T-helper 1 cell treated with Interleukin-12 subunit alpha and Interleukin-12 subunit beta and Interleukin-4 antibody, amounts not matched to agents 30 μg/mL and 1 μg/mL, for 36 hours (primary cell): ENCODE measurements at regions not wholly inside any gene's neighbourhood (a gene's known extent, or its start where the extent isn't known, plus 50 kb on each side); places are given as distances from the start of the nearest gene placed in this dataset.
"Not testable (repeated sequence)": the region's sequence is repeated elsewhere in the genome, so short reads cannot be mapped to it uniquely, and the experiment has no call there.

Experiments
- H3K27ac Mint-ChIP-seq: one replicate; pipeline ENCODE4 v1.8.0; 2021; ENCODE audit warnings: mild to moderate bottlenecking, mixed read lengths
- H3K27me3 Mint-ChIP-seq: one replicate; pipeline ENCODE4 v1.8.0; 2021; ENCODE audit warnings: low read depth, mixed read lengths
- H3K36me3 Mint-ChIP-seq: one replicate; pipeline ENCODE4 v1.8.0; 2021; ENCODE audit warnings: low read depth, mixed read lengths
- H3K4me1 Mint-ChIP-seq: one replicate; pipeline ENCODE4 v1.8.0; 2021; ENCODE audit warnings: low read depth, mixed read lengths
- H3K4me3 Mint-ChIP-seq: one replicate; pipeline ENCODE4 v1.8.0; 2021; ENCODE audit warnings: mild to moderate bottlenecking, moderate library complexity, mixed read lengths
- H3K9me3 Mint-ChIP-seq: one replicate; pipeline ENCODE4 v1.8.0; 2021; ENCODE audit warnings: mixed read lengths

- no peaks in the 10 kb centered on the region for H3K9me3 Mint-ChIP-seq
- H3K27ac Mint-ChIP-seq = no peak overlapping the region
- H3K4me3 Mint-ChIP-seq = no peak overlapping the region
- no peaks in the 10 kb centered on the region for H3K27me3 Mint-ChIP-seq
- H3K36me3 Mint-ChIP-seq = no peaks in the 10 kb centered on the region
- no peaks in the 10 kb centered on the region for H3K4me1 Mint-ChIP-seq
Observed at GRCh38 chr3:161577662-161578061, 81.1 kb downstream of the OTOL1 start.

GRCh38 chr3:161579395-161580126, 83.0 kb downstream of the OTOL1 start:
- no peaks in the 10 kb centered on the region for H3K4me1 Mint-ChIP-seq
- H3K36me3 Mint-ChIP-seq = no peaks in the 10 kb centered on the region
- H3K27me3 Mint-ChIP-seq = no peaks in the 10 kb centered on the region
- no peak overlapping the region for H3K4me3 Mint-ChIP-seq
- no peaks in the 10 kb centered on the region for H3K9me3 Mint-ChIP-seq
- no peak overlapping the region for H3K27ac Mint-ChIP-seq

GRCh38 chr3:161585922-161586321, 89.3 kb downstream of the OTOL1 start:
- Mint-ChIP-seq H3K4me3 (no peak overlapping the region), H3K4me1 (no peaks in the 10 kb centered on the region), H3K27ac (no peak overlapping the region)

GRCh38 chr3:161586556-161587235, 90.1 kb downstream of the OTOL1 start:
- Mint-ChIP-seq H3K4me1 (no peaks in the 10 kb centered on the region), H3K9me3 (peaks cover 4% of the 10 kb centered on the region), H3K4me3 (no peak overlapping the region), H3K27ac (no peak overlapping the region), H3K27me3 (no peaks in the 10 kb centered on the region), H3K36me3 (no peaks in the 10 kb centered on the region)

More at GRCh38 chr3:161585922-161586321, 89.3 kb downstream of the OTOL1 start:
- H3K27me3 Mint-ChIP-seq = no peaks in the 10 kb centered on the region
- H3K36me3 Mint-ChIP-seq = no peaks in the 10 kb centered on the region
- H3K9me3 Mint-ChIP-seq = no peaks in the 10 kb centered on the region

GRCh38 chr3:161598639-161599038, 102.0 kb downstream of the OTOL1 start:
- Mint-ChIP-seq H3K4me1 (no peaks in the 10 kb centered on the region), H3K9me3 (no peaks in the 10 kb centered on the region), H3K27ac (no peak overlapping the region), H3K4me3 (no peak overlapping the region), H3K27me3 (no peaks in the 10 kb centered on the region), H3K36me3 (no peaks in the 10 kb centered on the region)

- no peaks in the 10 kb centered on the region for H3K9me3 Mint-ChIP-seq
- no peaks in the 10 kb centered on the region for H3K27me3 Mint-ChIP-seq
- H3K4me3 Mint-ChIP-seq = no peak overlapping the region
- H3K36me3 Mint-ChIP-seq = no peaks in the 10 kb centered on the region
- no peak overlapping the region for H3K27ac Mint-ChIP-seq
- no peaks in the 10 kb centered on the region for H3K4me1 Mint-ChIP-seq
Observed at GRCh38 chr3:161599697-161600096, 103.1 kb downstream of the OTOL1 start.

- no peak overlapping the region for H3K27ac Mint-ChIP-seq
- no peaks in the 10 kb centered on the region for H3K4me1 Mint-ChIP-seq
- H3K9me3 Mint-ChIP-seq = no peaks in the 10 kb centered on the region
- no peaks in the 10 kb centered on the region for H3K27me3 Mint-ChIP-seq
- no peaks in the 10 kb centered on the region for H3K36me3 Mint-ChIP-seq
- H3K4me3 Mint-ChIP-seq = no peak overlapping the region
Observed at GRCh38 chr3:161600173-161600572, 103.6 kb downstream of the OTOL1 start.

- no peaks in the 10 kb centered on the region for H3K4me1 Mint-ChIP-seq
- H3K36me3 Mint-ChIP-seq = no peaks in the 10 kb centered on the region
- no peaks in the 10 kb centered on the region for H3K27me3 Mint-ChIP-seq
- H3K27ac Mint-ChIP-seq = no peak overlapping the region
- no peak overlapping the region for H3K4me3 Mint-ChIP-seq
- no peaks in the 10 kb centered on the region for H3K9me3 Mint-ChIP-seq
Observed at GRCh38 chr3:161602475-161602874, 105.9 kb downstream of the OTOL1 start.

GRCh38 chr3:161602918-161603317, 106.3 kb downstream of the OTOL1 start:
- H3K36me3 Mint-ChIP-seq = no peaks in the 10 kb centered on the region
- H3K4me1 Mint-ChIP-seq = no peaks in the 10 kb centered on the region
- no peaks in the 10 kb centered on the region for H3K9me3 Mint-ChIP-seq
- no peak overlapping the region for H3K4me3 Mint-ChIP-seq
- no peaks in the 10 kb centered on the region for H3K27me3 Mint-ChIP-seq
- H3K27ac Mint-ChIP-seq = no peak overlapping the region

- peaks cover 2% of the 10 kb centered on the region for H3K9me3 Mint-ChIP-seq
- H3K27ac Mint-ChIP-seq = no peak overlapping the region
- H3K4me1 Mint-ChIP-seq = no peaks in the 10 kb centered on the region
- no peaks in the 10 kb centered on the region for H3K36me3 Mint-ChIP-seq
- H3K4me3 Mint-ChIP-seq = no peak overlapping the region
- no peaks in the 10 kb centered on the region for H3K27me3 Mint-ChIP-seq
Observed at GRCh38 chr3:161607056-161607455, 110.4 kb downstream of the OTOL1 start.

GRCh38 chr3:161619351-161619750, 122.7 kb downstream of the OTOL1 start:
- no peaks in the 10 kb centered on the region for H3K27me3 Mint-ChIP-seq
- H3K4me3 Mint-ChIP-seq = no peak overlapping the region
- no peaks in the 10 kb centered on the region for H3K4me1 Mint-ChIP-seq
- no peaks in the 10 kb centered on the region for H3K9me3 Mint-ChIP-seq
- H3K27ac Mint-ChIP-seq = no peak overlapping the region
- no peaks in the 10 kb centered on the region for H3K36me3 Mint-ChIP-seq

GRCh38 chr3:161630794-161631193, 134.2 kb downstream of the OTOL1 start:
- Mint-ChIP-seq H3K4me1 (no peaks in the 10 kb centered on the region), H3K27me3 (no peaks in the 10 kb centered on the region), H3K4me3 (no peak overlapping the region), H3K27ac (no peak overlapping the region), H3K36me3 (no peaks in the 10 kb centered on the region), H3K9me3 (no peaks in the 10 kb centered on the region)

- H3K4me3 Mint-ChIP-seq = no peak overlapping the region
- H3K36me3 Mint-ChIP-seq = no peaks in the 10 kb centered on the region
- H3K4me1 Mint-ChIP-seq = no peaks in the 10 kb centered on the region
- H3K27ac Mint-ChIP-seq = no peak overlapping the region
- H3K9me3 Mint-ChIP-seq = no peaks in the 10 kb centered on the region
- no peaks in the 10 kb centered on the region for H3K27me3 Mint-ChIP-seq
Observed at GRCh38 chr3:161631536-161631935, 134.9 kb downstream of the OTOL1 start.

GRCh38 chr3:161637559-161637958, 141.0 kb downstream of the OTOL1 start:
- Mint-ChIP-seq H3K36me3 (no peaks in the 10 kb centered on the region), H3K4me1 (no peaks in the 10 kb centered on the region), H3K27me3 (no peaks in the 10 kb centered on the region), H3K27ac (no peak overlapping the region), H3K4me3 (no peak overlapping the region), H3K9me3 (no peaks in the 10 kb centered on the region)

GRCh38 chr3:161639095-161639494, 142.5 kb downstream of the OTOL1 start:
- not testable (repeated sequence) for H3K4me1 Mint-ChIP-seq, H3K27ac Mint-ChIP-seq, H3K27me3 Mint-ChIP-seq, H3K4me3 Mint-ChIP-seq, H3K36me3 Mint-ChIP-seq, H3K9me3 Mint-ChIP-seq
